SK-N-SH (cell line): ENCODE measurements at regions not wholly inside any gene's neighbourhood (a gene's known extent, or its start where the extent isn't known, plus 50 kb on each side); places are given as distances from the start of the nearest gene placed in this dataset.

Source experiments
- FOSL2 ChIP-seq: IDR thresholded peaks from 2 replicates; pipeline ENCODE4 v1.4.0; 2012; ENCODE audit warnings: low read depth, mild to moderate bottlenecking, moderate library complexity, borderline replicate concordance
- FOXJ3 ChIP-seq: sonication (generic); formaldehyde crosslinking; IDR thresholded peaks from 2 replicates; pipeline ENCODE4 v1.5.1; 2020; ENCODE audit warnings: mild to moderate bottlenecking, missing genetic modification reagents
- GABPA ChIP-seq: IDR thresholded peaks from 2 replicates; pipeline ENCODE4 v1.4.0; 2012; ENCODE audit warnings: low read depth, mild to moderate bottlenecking
- MEF2A ChIP-seq: IDR thresholded peaks from 2 replicates; pipeline ENCODE4 v1.4.0; 2012; ENCODE audit warnings: low read depth, borderline replicate concordance
- POLR2AphosphoS5 ChIP-seq: IDR thresholded peaks from 2 replicates; pipeline ENCODE4 v1.6.1; 2012; ENCODE audit warnings: low read depth, low read length
- RFX5 ChIP-seq: IDR thresholded peaks from 2 replicates; pipeline ENCODE4 v1.6.1; 2012; ENCODE audit warnings: mild to moderate bottlenecking, improper control_type of control experiment, low read length
- TAF1 ChIP-seq: IDR thresholded peaks from 2 replicates; pipeline ENCODE4 v1.6.1; 2012; ENCODE audit warnings: low read depth, mild to moderate bottlenecking, low read length, moderate library complexity, borderline replicate concordance
- YY1 ChIP-seq: IDR thresholded peaks from 2 replicates; pipeline ENCODE4 v1.4.0; 2012; ENCODE audit warnings: low read depth, mild to moderate bottlenecking
- TF ChIP-seq, protein P1 (sequence below): fragments of 200-600 bp; sonication (generic); IDR thresholded peaks from 2 replicates; pipeline ENCODE4 v1.6.1; 2017; ENCODE audit warnings: antibody characterized with exemption, mild to moderate bottlenecking, moderate library complexity

- TF ChIP-seq, protein P1, sequence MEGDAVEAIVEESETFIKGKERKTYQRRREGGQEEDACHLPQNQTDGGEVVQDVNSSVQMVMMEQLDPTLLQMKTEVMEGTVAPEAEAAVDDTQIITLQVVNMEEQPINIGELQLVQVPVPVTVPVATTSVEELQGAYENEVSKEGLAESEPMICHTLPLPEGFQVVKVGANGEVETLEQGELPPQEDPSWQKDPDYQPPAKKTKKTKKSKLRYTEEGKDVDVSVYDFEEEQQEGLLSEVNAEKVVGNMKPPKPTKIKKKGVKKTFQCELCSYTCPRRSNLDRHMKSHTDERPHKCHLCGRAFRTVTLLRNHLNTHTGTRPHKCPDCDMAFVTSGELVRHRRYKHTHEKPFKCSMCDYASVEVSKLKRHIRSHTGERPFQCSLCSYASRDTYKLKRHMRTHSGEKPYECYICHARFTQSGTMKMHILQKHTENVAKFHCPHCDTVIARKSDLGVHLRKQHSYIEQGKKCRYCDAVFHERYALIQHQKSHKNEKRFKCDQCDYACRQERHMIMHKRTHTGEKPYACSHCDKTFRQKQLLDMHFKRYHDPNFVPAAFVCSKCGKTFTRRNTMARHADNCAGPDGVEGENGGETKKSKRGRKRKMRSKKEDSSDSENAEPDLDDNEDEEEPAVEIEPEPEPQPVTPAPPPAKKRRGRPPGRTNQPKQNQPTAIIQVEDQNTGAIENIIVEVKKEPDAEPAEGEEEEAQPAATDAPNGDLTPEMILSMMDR: no peak
- TF ChIP-seq FOXJ3 (no peak), MEF2A (no peak), FOSL2 (no peak), TAF1 (no peak), RFX5 (no peak), GABPA (no peak), POLR2AphosphoS5 (no peak), YY1 (no peak)
Measured at GRCh38 chr1:30267856-30268255, 455.5 kb downstream of the MATN1 start.
